Left ventricle myocardium inferior (tissue), 1 donor: ENCODE measurements at regions not wholly inside any gene's neighbourhood (a gene's known extent, or its start where the extent isn't known, plus 50 kb on each side); places are given as distances from the start of the nearest gene placed in this dataset.

ENCODE experiments used
- DNase-seq: peaks from one replicate; pipeline ENCODE4 v3.0.0-alpha.2; 2020
- H3K27ac ChIP-seq: fragments of 200-600 bp; replicated peaks from 2 replicates; pipeline ENCODE4 v1.8.0; 2021
- H3K27me3 ChIP-seq: fragments of 200-600 bp; 2 replicates; pipeline ENCODE4 v1.8.0; 2021; ENCODE audit warnings: low read depth
- H3K36me3 ChIP-seq: fragments of 200-600 bp; 2 replicates; pipeline ENCODE4 v1.8.0; 2021
- H3K4me1 ChIP-seq: fragments of 200-600 bp; 2 replicates; pipeline ENCODE4 v1.8.0; 2021
- H3K4me3 ChIP-seq: fragments of 200-600 bp; 2 replicates; pipeline ENCODE4 v1.8.0; 2021; ENCODE audit warnings: mild to moderate bottlenecking, moderate library complexity
- H3K9me3 ChIP-seq: fragments of 200-600 bp; replicated peaks from 2 replicates; pipeline ENCODE4 v1.8.0; 2021
- intact Hi-C: fragments of 100-400 bp; cut with micrococcal nuclease; formaldehyde crosslinking; loops from one replicate; pipeline ENCODE4 v1.11.0; 2022
- TF ChIP-seq, protein P1 (sequence below): fragments of 200-600 bp; IDR thresholded peaks from 2 replicates; pipeline ENCODE4 v1.8.0; 2021; ENCODE audit warnings: antibody characterized with exemption, mild to moderate bottlenecking, borderline replicate concordance
- donor health status: DM: no; HTN: yes; CAD: no; lungs with severe emphysema.

DNA sequence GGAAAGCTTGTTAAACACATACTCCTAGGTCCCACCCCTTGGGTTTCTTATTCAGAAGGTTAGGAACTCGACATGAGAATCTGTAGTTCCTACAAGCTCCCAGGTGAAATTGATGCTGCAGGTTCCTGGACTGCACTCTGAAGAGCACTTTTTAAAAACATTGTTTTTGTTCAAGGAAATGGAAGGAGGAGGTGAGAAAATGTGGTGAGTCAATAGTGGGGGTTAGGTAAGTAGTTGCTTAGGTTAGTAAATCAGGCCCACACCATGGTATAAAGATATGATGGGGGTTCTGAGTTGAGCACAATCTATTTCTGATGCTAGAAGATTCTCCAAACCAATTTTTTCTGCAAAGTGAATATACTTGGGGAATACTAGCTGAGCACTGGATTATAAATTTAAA, 450.3 kb downstream of the CCDC91 start:
- Histone ChIP-seq H3K4me3 (no peak overlapping the region), H3K4me1 (no peaks in the 10 kb centered on the region), H3K27ac (no peak overlapping the region), H3K27me3 (no peaks in the 10 kb centered on the region), H3K36me3 (no peaks in the 10 kb centered on the region), H3K9me3 (peaks cover 26% of the 10 kb centered on the region)
- TF ChIP-seq, protein P1, sequence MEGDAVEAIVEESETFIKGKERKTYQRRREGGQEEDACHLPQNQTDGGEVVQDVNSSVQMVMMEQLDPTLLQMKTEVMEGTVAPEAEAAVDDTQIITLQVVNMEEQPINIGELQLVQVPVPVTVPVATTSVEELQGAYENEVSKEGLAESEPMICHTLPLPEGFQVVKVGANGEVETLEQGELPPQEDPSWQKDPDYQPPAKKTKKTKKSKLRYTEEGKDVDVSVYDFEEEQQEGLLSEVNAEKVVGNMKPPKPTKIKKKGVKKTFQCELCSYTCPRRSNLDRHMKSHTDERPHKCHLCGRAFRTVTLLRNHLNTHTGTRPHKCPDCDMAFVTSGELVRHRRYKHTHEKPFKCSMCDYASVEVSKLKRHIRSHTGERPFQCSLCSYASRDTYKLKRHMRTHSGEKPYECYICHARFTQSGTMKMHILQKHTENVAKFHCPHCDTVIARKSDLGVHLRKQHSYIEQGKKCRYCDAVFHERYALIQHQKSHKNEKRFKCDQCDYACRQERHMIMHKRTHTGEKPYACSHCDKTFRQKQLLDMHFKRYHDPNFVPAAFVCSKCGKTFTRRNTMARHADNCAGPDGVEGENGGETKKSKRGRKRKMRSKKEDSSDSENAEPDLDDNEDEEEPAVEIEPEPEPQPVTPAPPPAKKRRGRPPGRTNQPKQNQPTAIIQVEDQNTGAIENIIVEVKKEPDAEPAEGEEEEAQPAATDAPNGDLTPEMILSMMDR: no peak
- intact Hi-C loops: no loop called here
- no peak for DNase-seq

DNA sequence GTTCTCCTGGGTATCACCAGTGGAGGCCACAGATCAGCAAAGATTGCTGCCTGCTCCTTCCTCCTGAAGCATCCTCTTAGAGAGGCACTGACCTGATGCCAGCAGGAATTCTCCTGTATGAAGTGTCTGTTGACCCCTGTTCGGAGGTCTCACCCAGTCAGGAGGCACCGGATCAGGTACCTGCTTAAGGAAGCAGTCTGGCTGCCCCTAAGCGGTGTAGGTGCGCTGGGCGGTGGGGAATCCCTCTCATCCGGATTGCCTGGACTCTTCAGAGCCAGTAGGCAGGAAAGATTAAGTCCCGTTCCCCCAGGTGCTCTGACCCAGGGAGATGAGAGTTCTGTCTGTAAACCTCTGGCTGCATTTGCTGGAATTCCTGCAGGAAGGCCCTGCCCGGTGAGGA, 455.2 kb downstream of the CCDC91 start:
- intact Hi-C loops: no loop called here
- H3K9me3 ChIP-seq: peaks cover 13% of the 10 kb centered on the region
- no peaks in the 10 kb centered on the region for H3K4me1 ChIP-seq
- TF ChIP-seq, protein P1: no peak
- no peak overlapping the region for H3K27ac ChIP-seq
- H3K27me3 ChIP-seq: no peaks in the 10 kb centered on the region
- H3K36me3 ChIP-seq: no peaks in the 10 kb centered on the region
- no peak for DNase-seq
- no peak overlapping the region for H3K4me3 ChIP-seq

DNA sequence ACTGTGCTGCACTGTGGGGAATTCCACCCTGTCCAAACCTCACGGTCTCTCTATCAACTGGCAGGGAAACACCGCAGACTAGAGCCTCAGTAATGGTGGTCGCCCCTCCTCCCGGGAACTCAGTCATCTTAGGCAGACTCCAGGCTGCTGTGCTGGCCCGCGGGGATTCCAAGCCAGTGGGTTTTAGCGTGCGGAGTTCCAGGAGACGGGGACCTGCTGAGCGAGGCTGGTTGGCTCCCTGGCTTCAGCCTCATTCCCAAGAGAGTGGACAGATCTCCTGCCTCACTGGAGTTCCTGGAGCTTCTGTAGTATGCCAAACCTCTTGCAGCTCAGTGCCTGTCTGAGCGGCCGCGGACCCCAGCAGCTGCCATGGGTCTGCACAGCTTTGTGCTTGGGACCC, 455.6 kb downstream of the CCDC91 start:
- intact Hi-C loops: no loop called here
- H3K4me3 ChIP-seq: no peak overlapping the region
- H3K4me1 ChIP-seq: no peaks in the 10 kb centered on the region
- TF ChIP-seq, protein P1: no peak
- no peaks in the 10 kb centered on the region for H3K36me3 ChIP-seq
- H3K27me3 ChIP-seq: no peaks in the 10 kb centered on the region
- H3K9me3 ChIP-seq: peaks cover 13% of the 10 kb centered on the region
- DNase-seq: no peak
- no peak overlapping the region for H3K27ac ChIP-seq

DNA sequence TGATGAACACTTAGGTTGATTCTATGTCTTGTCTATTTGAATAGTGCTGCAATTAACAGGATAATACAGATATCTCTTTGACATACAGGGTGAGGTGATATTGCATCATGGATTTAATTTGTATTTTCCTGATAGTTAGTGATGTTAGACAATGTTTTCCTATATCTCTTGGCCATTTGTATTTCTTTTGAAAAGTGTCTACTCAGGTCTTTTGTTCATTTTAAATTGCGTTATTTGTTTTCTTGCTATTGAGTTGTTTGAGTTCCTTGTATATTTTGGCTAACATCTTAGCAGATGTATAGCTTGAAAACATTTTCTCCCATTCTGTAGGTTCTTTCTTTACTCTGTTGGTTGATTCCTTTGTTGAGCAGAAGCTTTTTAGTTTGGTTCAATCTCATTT, 460.6 kb downstream of the CCDC91 start:
- intact Hi-C loops: no loop called here
- Histone ChIP-seq H3K36me3 (no peaks in the 10 kb centered on the region), H3K27ac (no peak overlapping the region), H3K9me3 (peaks cover 16% of the 10 kb centered on the region), H3K4me3 (no peak overlapping the region), H3K27me3 (no peaks in the 10 kb centered on the region), H3K4me1 (no peaks in the 10 kb centered on the region)
- TF ChIP-seq, protein P1: no peak
- no peak for DNase-seq

DNA sequence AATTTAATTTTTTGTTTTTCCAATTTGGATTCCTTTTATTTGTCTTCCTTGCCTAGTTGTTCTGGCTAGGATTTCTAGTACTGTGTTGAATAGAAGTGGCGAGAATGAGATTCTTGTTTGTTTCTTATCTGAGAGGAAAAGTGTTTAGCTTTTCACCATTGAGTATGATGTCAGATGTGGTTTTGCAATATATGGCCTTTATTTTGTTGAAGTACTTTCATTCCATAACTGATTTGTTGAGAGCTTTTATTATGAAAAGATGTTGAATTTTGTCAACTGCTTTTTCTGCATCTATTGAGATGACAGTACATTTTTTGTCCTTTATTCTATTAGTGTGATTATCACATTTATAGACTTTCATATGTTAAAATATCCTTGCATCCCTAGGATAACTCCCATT, 462.0 kb downstream of the CCDC91 start:
- Histone ChIP-seq H3K9me3 (peaks cover 16% of the 10 kb centered on the region), H3K27me3 (no peaks in the 10 kb centered on the region), H3K4me1 (no peaks in the 10 kb centered on the region), H3K4me3 (no peak overlapping the region), H3K27ac (no peak overlapping the region), H3K36me3 (no peaks in the 10 kb centered on the region)
- no peak for DNase-seq
- TF ChIP-seq, protein P1: no peak
- intact Hi-C loops: no loop called here

DNA sequence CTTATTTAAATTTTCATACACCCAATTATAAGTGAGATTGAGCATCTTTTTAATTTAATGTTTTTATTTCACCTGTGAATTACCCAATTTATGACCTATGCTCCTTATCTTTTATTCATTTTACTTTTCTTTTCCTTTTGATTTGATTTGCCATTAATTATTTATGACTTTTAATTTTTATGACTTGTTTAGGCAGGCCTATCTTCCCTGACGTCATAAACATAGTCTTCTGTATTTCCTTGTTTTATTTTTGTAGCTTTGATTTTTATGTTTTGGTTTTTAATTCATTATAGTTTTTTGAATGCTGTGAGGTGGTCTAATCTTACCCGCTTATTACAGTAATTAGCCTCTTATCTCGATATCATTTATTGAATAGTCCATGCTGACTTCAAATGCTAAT, 467.1 kb upstream of the FAR2 start:
- no peaks in the 10 kb centered on the region for H3K36me3 ChIP-seq
- H3K27me3 ChIP-seq: no peaks in the 10 kb centered on the region
- H3K4me3 ChIP-seq: no peak overlapping the region
- intact Hi-C loops: no loop called here
- no peak overlapping the region for H3K27ac ChIP-seq
- TF ChIP-seq, protein P1: no peak
- H3K4me1 ChIP-seq: no peaks in the 10 kb centered on the region
- DNase-seq: no peak
- peaks cover 7% of the 10 kb centered on the region for H3K9me3 ChIP-seq
